H9 (cell line): ENCODE measurements at regions not wholly inside any gene's neighbourhood (a gene's known extent, or its start where the extent isn't known, plus 50 kb on each side); places are given as distances from the start of the nearest gene placed in this dataset.

Experiments used
- DNase-seq: peaks from one replicate; pipeline ENCODE4 v3.0.0-alpha.2; 2017
- H2AFZ ChIP-seq: one replicate; pipeline ENCODE4 v1.6.1; 2013; ENCODE audit warnings: mild to moderate bottlenecking, low read length, control low read depth, moderate library complexity
- H2AK5ac ChIP-seq: 2 replicates; pipeline ENCODE4 v1.6.1; 2013; ENCODE audit warnings: low read length, control low read depth, mixed read lengths; ENCODE audit not compliant: insufficient read length
- H2BK120ac ChIP-seq: one replicate; pipeline ENCODE4 v1.6.1; 2013; ENCODE audit warnings: low read depth, mild to moderate bottlenecking, low read length, control low read depth, inconsistent platforms; ENCODE audit not compliant: poor library complexity, severe bottlenecking
- H2BK12ac ChIP-seq: 2 replicates; pipeline ENCODE4 v1.6.1; 2013; ENCODE audit warnings: low read length, control low read depth, mixed read lengths, low read depth; ENCODE audit not compliant: insufficient read length
- H2BK15ac ChIP-seq: 2 replicates; pipeline ENCODE4 v1.6.1; 2013; ENCODE audit warnings: low read depth, low read length, control low read depth
- H2BK20ac ChIP-seq: one replicate; pipeline ENCODE4 v1.6.1; 2013; ENCODE audit warnings: low read depth, mild to moderate bottlenecking, low read length, control low read depth, inconsistent platforms; ENCODE audit not compliant: poor library complexity, severe bottlenecking
- H2BK5ac ChIP-seq: 2 replicates; pipeline ENCODE4 v1.6.1; 2013; ENCODE audit warnings: low read length, control low read depth, mixed read lengths; ENCODE audit not compliant: insufficient read length
- H3K14ac ChIP-seq: 2 replicates; pipeline ENCODE4 v1.6.1; 2013; ENCODE audit warnings: low read length, control low read depth; ENCODE audit not compliant: insufficient read depth
- H3K18ac ChIP-seq: 2 replicates; pipeline ENCODE4 v1.6.1; 2013; ENCODE audit warnings: low read depth, mild to moderate bottlenecking, mixed read lengths, low read length, control low read depth; ENCODE audit not compliant: insufficient read length
- H3K23ac ChIP-seq: 2 replicates; pipeline ENCODE4 v1.6.1; 2013; ENCODE audit warnings: low read length, control low read depth, mixed read lengths, low read depth; ENCODE audit not compliant: insufficient read length
- H3K23me2 ChIP-seq: 2 replicates; pipeline ENCODE4 v1.6.1; 2013; ENCODE audit warnings: low read depth, mild to moderate bottlenecking, mixed read lengths, low read length, control low read depth; ENCODE audit not compliant: insufficient read length, poor library complexity, severe bottlenecking
- H3K27ac ChIP-seq: 2 replicates; pipeline ENCODE4 v1.5.1; 2013; ENCODE audit warnings: low read length, control low read depth, mixed read lengths, low read depth; ENCODE audit not compliant: insufficient read length
- H3K27me3 ChIP-seq: 2 replicates; pipeline ENCODE4 v1.6.1; 2013; ENCODE audit warnings: low read length, control low read depth, inconsistent platforms; ENCODE audit not compliant: insufficient read depth
- H3K4ac ChIP-seq: 2 replicates; pipeline ENCODE4 v1.6.1; 2013; ENCODE audit warnings: low read depth, mild to moderate bottlenecking, control low read depth, inconsistent platforms, low read length, moderate library complexity
- H3K4me1 ChIP-seq: 2 replicates; pipeline ENCODE4 v1.6.1; 2013; ENCODE audit warnings: low read length, control low read depth, inconsistent platforms; ENCODE audit not compliant: insufficient read depth
- H3K4me2 ChIP-seq: 2 replicates; pipeline ENCODE4 v1.6.1; 2013; ENCODE audit warnings: low read length, control low read depth, mixed read lengths; ENCODE audit not compliant: insufficient read length, insufficient read depth
- H3K56ac ChIP-seq: 2 replicates; pipeline ENCODE4 v1.6.1; 2013; ENCODE audit warnings: low read depth, mild to moderate bottlenecking, mixed read lengths, low read length, control low read depth; ENCODE audit not compliant: insufficient read length
- H3K79me1 ChIP-seq: 2 replicates; pipeline ENCODE4 v1.6.1; 2013; ENCODE audit warnings: low read depth, mild to moderate bottlenecking, moderate library complexity, low read length, control low read depth, inconsistent platforms; ENCODE audit not compliant: insufficient read depth, poor library complexity, severe bottlenecking
- H3K79me2 ChIP-seq: 2 replicates; pipeline ENCODE4 v1.6.1; 2013; ENCODE audit warnings: low read length, control low read depth, inconsistent platforms; ENCODE audit not compliant: insufficient read depth
- H3K9ac ChIP-seq: 2 replicates; pipeline ENCODE4 v1.6.1; 2013; ENCODE audit warnings: low read length, control low read depth, mixed read lengths; ENCODE audit not compliant: insufficient read length; ENCODE audit errors: extremely low read depth
- H3K9me3 ChIP-seq: one replicate; pipeline ENCODE4 v1.6.1; 2013; ENCODE audit warnings: low read depth, low read length, inconsistent platforms; ENCODE audit not compliant: control insufficient read depth
- H3T11ph ChIP-seq: one replicate; pipeline ENCODE4 v1.6.1; 2013; ENCODE audit warnings: mild to moderate bottlenecking, low read length, control low read depth, inconsistent platforms
- H4K20me1 ChIP-seq: one replicate; pipeline ENCODE4 v1.6.1; 2013; ENCODE audit not compliant: control insufficient read depth, insufficient read length, insufficient read depth
- H4K5ac ChIP-seq: 2 replicates; pipeline ENCODE4 v1.6.1; 2013; ENCODE audit warnings: low read depth, mild to moderate bottlenecking, mixed read lengths, low read length, control low read depth; ENCODE audit not compliant: insufficient read length
- H4K8ac ChIP-seq: replicated peaks from 2 replicates; pipeline ENCODE4 v1.6.1; 2013; ENCODE audit warnings: low read length, control low read depth, mixed read lengths, low read depth; ENCODE audit not compliant: insufficient read length
- H4K91ac ChIP-seq: 2 replicates; pipeline ENCODE4 v1.6.1; 2013; ENCODE audit warnings: low read depth, mild to moderate bottlenecking, moderate library complexity, mixed read lengths, low read length, control low read depth; ENCODE audit not compliant: insufficient read length
- H3K27ac Mint-ChIP-seq, 3 experiments: 2 replicates in 2 of 3; 3 replicates in 1 of 3; pipeline ENCODE4 v1.8.0; 2020 to 2021; ENCODE audit warnings: mixed read lengths in 3 of 3, mild to moderate bottlenecking in 1 of 3, moderate library complexity in 1 of 3
- H3K27me3 Mint-ChIP-seq: 2 replicates; pipeline ENCODE4 v1.8.0; 2021; ENCODE audit warnings: low read depth, mild to moderate bottlenecking, moderate library complexity, mixed read lengths
- H3K36me3 Mint-ChIP-seq, 3 experiments: 2 replicates in 2 of 3; 3 replicates in 1 of 3; pipeline ENCODE4 v1.8.0; 2020 to 2021; ENCODE audit warnings: low read depth in 3 of 3, mixed read lengths in 3 of 3; ENCODE audit not compliant: insufficient read depth in 1 of 3
- H3K4me1 Mint-ChIP-seq, 2 experiments: 2 replicates each; pipeline ENCODE4 v1.8.0; 2020; ENCODE audit warnings: mixed read lengths in 2 of 2
- H3K4me3 Mint-ChIP-seq, 2 experiments: 2 replicates in 1 of 2; 3 replicates in 1 of 2; pipeline ENCODE4 v1.8.0; 2020 to 2021; ENCODE audit warnings: mild to moderate bottlenecking in 2 of 2, mixed read lengths in 2 of 2, moderate library complexity in 1 of 2
- H3K9me3 Mint-ChIP-seq, 2 experiments: 2 replicates in 1 of 2; 3 replicates in 1 of 2; pipeline ENCODE4 v1.8.0; 2020; ENCODE audit warnings: mild to moderate bottlenecking in 2 of 2, mixed read lengths in 2 of 2, moderate library complexity in 1 of 2
- CTCF ChIP-seq: fragments of 200-600 bp; sonication (generic); conservative IDR thresholded peaks from 3 replicates; pipeline ENCODE4 v1.8.0; 2021; ENCODE audit warnings: antibody characterized with exemption, mild to moderate bottlenecking
- WGBS: extraction: QIAGEN DNeasy Blood & Tissue Kit; methylation state at CpG from one replicate; pipeline ENCODE4 v1.1.7; 2013; ENCODE audit warnings: missing lambda C conversion rate, low lambda C conversion rate, mixed read lengths; ENCODE audit not compliant: insufficient read length; ENCODE audit errors: extremely low coverage; 5-methylcytosine and 5-hydroxymethylcytosine counted together

- Histone ChIP-seq H3K4me1 (no peaks in the 10 kb centered on the region), H2AK5ac (no peak overlapping the region), H3K79me2 (no peaks in the 10 kb centered on the region), H4K20me1 (no peaks in the 10 kb centered on the region), H3T11ph (no peak overlapping the region), H4K91ac (no peak overlapping the region), H4K5ac (no peak overlapping the region), H2BK5ac (no peak overlapping the region), H2BK15ac (no peak overlapping the region), H3K23ac (no peak overlapping the region), H3K9me3 (no peaks in the 10 kb centered on the region), H3K4me2 (no peak overlapping the region), H3K14ac (no peak overlapping the region), H2BK20ac (no peak overlapping the region), H3K27ac (no peak overlapping the region), H3K9ac (no peak overlapping the region), H3K27me3 (no peaks in the 10 kb centered on the region), H3K18ac (no peak overlapping the region), H2BK120ac (no peak overlapping the region), H2BK12ac (no peak overlapping the region), H4K8ac (no peak overlapping the region), H3K79me1 (no peaks in the 10 kb centered on the region), H2AFZ (no peak overlapping the region), H3K23me2 (no peaks in the 10 kb centered on the region), H3K56ac (no peak overlapping the region), H3K4ac (no peak overlapping the region)
- Mint-ChIP-seq H3K27ac (no peak overlapping the region), H3K4me1 (no peaks in the 10 kb centered on the region; a peak in 1 of 4 replicates), H3K27me3 (no peaks in the 10 kb centered on the region), H3K36me3 (no peaks in the 10 kb centered on the region), H3K4me3 (no peak overlapping the region), H3K9me3 (no peaks in the 10 kb centered on the region)
- no peak for TF ChIP-seq CTCF
- no peak for DNase-seq
- no CpG with 5 or more reads among the region's 1 CpG for WGBS
Measured at GRCh38 chr4:131526686-131527085, 1622.4 kb upstream of the PCDH10 start.
